ENCODE measurements at regions not wholly inside any gene's neighbourhood (a gene's known extent, or its start where the extent isn't known, plus 50 kb on each side); places are given as distances from the start of the nearest gene placed in this dataset.

DNA sequence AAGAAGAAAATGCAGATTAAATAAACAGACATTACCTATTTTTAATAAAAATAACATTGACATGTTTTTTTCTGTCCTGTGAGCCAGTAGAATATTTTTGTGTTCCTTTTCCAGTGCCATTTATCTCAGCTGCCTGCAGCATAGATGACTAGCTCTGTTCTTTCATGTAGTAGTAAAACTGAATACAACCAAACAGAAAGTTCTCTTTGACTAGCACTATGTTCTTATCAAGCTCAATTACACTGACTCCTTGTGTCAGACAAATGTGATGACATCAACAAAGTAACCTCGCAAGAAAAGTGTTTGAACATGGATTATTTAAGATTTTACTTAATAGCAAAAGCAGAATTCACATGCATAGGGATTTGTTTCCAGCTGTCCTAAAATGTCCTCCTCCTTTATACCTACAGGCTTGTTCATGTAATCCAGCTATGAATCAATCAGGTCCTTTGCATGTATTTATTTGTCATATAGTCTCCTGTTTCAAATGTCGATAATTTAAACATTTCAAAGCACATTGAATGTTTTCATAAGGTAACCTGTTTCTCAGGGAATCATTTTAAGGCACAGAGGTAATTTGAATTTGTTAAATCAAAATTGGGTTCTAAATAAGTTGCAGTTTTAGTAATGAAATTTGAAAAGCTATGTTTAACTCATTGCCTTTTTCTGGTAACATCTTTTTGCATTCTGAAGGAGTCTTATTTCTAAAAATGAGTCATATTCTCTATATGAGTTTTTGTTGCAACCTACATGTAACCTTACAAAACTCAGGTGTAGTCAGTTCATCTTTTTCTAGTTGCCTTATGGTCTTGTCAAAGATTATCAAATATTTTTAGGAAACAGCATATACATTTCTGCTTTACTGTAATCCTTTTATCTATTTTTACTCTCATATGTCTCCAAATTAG, 215.3 kb upstream of the GULP1 start:
- TF ChIP-seq CTCF (IDR thresholded peaks at IDR 0.05), result no peak

GRCh38 chr2:188077757-188078156, 213.9 kb upstream of the GULP1 start:
- no peak for TF ChIP-seq CTCF (IDR thresholded peaks at IDR 0.05)

DNA sequence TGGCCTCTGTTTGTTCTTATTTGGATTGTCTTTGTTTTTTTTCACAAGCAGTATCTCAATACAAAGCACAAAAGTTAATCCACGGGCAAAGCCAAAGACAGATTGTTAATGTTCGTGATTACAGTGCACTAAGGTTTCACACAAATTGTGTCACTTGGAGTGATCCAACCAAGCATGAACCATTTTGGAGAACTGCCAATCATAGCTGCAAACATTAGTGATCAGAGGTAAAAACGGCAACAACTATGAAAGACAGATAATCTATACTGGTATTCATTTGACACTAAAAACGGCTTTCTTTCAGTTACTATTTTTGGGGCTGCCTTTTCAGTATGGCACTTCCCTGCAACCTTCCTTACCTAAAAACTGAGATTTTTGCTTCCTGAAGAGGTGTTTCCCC, 213.1 kb upstream of the GULP1 start:
- no peak for TF ChIP-seq CTCF (IDR thresholded peaks at IDR 0.05)

DNA sequence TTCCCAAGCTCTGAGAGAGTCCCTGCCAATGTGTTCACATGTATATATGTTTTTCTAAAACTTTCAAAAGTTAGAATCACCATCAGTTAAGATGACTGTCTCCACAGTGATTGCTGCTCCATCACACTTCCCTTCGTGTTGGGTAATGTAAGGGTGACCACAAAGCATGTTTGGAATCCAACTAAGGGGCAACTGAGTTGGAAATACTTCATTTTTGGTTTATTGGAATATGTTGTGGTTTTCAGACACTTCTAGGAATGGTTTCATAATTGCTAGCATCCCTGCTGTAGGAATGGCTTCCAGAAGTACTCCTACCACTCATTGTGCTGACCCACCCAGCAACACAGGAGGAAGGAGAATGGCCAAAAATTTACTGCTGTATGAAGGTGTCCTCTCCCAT, 212.5 kb upstream of the GULP1 start:
- TF ChIP-seq CTCF (IDR thresholded peaks at IDR 0.05), result no peak

DNA sequence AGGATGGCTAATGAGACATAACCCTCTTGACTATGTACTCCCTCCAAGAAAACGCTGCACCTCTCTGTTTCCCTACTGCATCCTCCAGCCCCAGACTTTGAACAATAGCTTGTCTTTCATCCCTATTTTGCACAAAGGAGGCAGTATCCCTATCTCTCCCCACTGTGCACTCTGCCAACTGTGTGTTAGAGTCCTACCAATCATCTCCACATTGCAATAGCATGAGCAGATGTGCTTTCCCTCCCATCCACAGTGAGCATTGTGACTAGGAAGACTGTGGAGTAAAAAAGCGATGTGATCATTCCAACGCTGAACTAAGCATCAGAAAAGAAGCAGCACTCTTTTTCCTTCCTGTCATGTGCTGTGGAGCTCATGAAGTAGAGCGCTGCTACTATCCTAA, 206.3 kb upstream of the GULP1 start:
- TF ChIP-seq CTCF (IDR thresholded peaks at IDR 0.05), result no peak

GRCh38 chr2:188089901-188090300, 201.8 kb upstream of the GULP1 start:
- TF ChIP-seq CTCF (IDR thresholded peaks at IDR 0.05), result no peak

GRCh38 chr2:188091220-188091619, 200.5 kb upstream of the GULP1 start:
- no peak for TF ChIP-seq CTCF (IDR thresholded peaks at IDR 0.05)
